ENCODE measurements at regions not wholly inside any gene's neighbourhood (a gene's known extent, or its start where the extent isn't known, plus 50 kb on each side); places are given as distances from the start of the nearest gene placed in this dataset.
"Not testable (repeated sequence)": the region's sequence is repeated elsewhere in the genome, so short reads cannot be mapped to it uniquely, and the experiment has no call there.

- no peak for DNase-seq
- TF ChIP-seq, protein P1, sequence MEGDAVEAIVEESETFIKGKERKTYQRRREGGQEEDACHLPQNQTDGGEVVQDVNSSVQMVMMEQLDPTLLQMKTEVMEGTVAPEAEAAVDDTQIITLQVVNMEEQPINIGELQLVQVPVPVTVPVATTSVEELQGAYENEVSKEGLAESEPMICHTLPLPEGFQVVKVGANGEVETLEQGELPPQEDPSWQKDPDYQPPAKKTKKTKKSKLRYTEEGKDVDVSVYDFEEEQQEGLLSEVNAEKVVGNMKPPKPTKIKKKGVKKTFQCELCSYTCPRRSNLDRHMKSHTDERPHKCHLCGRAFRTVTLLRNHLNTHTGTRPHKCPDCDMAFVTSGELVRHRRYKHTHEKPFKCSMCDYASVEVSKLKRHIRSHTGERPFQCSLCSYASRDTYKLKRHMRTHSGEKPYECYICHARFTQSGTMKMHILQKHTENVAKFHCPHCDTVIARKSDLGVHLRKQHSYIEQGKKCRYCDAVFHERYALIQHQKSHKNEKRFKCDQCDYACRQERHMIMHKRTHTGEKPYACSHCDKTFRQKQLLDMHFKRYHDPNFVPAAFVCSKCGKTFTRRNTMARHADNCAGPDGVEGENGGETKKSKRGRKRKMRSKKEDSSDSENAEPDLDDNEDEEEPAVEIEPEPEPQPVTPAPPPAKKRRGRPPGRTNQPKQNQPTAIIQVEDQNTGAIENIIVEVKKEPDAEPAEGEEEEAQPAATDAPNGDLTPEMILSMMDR (IDR thresholded peaks at IDR 0.05; ENCODE audit: low read depth, low read length, missing control alignments), result no peak
- Histone ChIP-seq H3K27ac (no peak overlapping the region), H3K4me3 (ENCODE audit: low read depth, low read length) (no peak overlapping the region), H3K27me3 (replicated peaks) (no peaks in the 10 kb centered on the region), H3K36me3 (replicated peaks) (no peaks in the 10 kb centered on the region)
- in situ Hi-C loops (cut with HindIII; ENCODE audit: low pct_ligation_motif_present, low sequenced_read_pairs), result no loop called here
Observed at GRCh38 chr6:68141190-68141589, 493.9 kb upstream of the ADGRB3 start.

DNA sequence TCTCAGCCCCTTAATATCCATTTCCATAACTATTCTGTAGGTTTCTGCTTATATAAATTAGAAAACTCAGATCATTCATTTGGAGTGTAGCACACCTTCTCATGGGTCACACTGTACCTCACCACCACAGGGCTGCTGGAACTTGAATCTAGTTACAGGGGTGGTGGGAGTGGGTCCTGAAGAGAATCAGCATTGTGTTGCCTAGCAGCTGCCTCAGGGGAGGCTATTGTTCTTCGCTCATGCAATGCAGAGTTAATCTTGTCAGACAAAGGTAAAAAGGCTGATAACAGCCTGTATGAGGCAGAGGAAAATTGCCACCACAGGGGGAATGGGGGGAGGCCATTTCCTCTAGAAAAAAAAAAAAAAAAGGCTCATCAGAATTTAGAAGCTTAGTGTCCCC lies 496.0 kb upstream of the ADGRB3 start:
- TF ChIP-seq, protein P1 (IDR thresholded peaks at IDR 0.05; ENCODE audit: low read depth, low read length, missing control alignments), result no peak
- Histone ChIP-seq H3K4me3 (ENCODE audit: low read depth, low read length) (no peak overlapping the region), H3K27ac (no peak overlapping the region), H3K36me3 (replicated peaks) (no peaks in the 10 kb centered on the region), H3K27me3 (replicated peaks) (no peaks in the 10 kb centered on the region)
- no peak for DNase-seq
- in situ Hi-C loops (cut with HindIII; ENCODE audit: low pct_ligation_motif_present, low sequenced_read_pairs), result no loop called here

DNA sequence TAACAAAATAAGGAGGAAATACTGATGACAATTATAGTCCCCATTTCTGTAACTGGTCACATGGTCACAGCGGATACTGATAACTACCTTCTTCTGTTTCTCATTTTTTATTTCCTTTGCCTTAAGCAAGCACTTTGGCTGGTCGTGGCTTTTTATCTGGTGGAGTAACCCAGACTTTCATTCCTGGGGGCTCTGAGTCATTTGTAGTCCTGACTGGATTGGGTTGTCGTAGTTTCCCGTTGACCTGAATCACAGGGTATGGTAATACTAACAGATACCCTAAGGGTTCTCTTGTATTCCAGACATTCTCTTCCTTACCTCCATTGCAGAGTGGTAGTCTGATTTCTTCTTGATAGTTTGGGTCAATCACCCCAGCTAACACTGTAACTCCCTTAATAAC lies 500.3 kb upstream of the ADGRB3 start:
- H3K36me3 ChIP-seq (replicated peaks), result no peaks in the 10 kb centered on the region
- in situ Hi-C loops (cut with HindIII; ENCODE audit: low pct_ligation_motif_present, low sequenced_read_pairs), result no loop called here

GRCh38 chr6:68128211-68128610 lies 506.9 kb upstream of the ADGRB3 start:
- Histone ChIP-seq H3K36me3 (replicated peaks) (no peaks in the 10 kb centered on the region), H3K4me3 (ENCODE audit: low read depth, low read length) (no peak overlapping the region), H3K27ac (no peak overlapping the region), H3K27me3 (replicated peaks) (no peaks in the 10 kb centered on the region)
- TF ChIP-seq, protein P1 (IDR thresholded peaks at IDR 0.05; ENCODE audit: low read depth, low read length, missing control alignments), result no peak
- no peak for DNase-seq
- in situ Hi-C loops (cut with HindIII; ENCODE audit: low pct_ligation_motif_present, low sequenced_read_pairs), result no loop called here

More for the DNA sequence above, 500.3 kb upstream of the ADGRB3 start:
- Histone ChIP-seq H3K4me3 (ENCODE audit: low read depth, low read length) (no peak overlapping the region), H3K27me3 (replicated peaks) (no peaks in the 10 kb centered on the region), H3K27ac (no peak overlapping the region)
- TF ChIP-seq, protein P1 (IDR thresholded peaks at IDR 0.05; ENCODE audit: low read depth, low read length, missing control alignments), result no peak
- DNase-seq, result peak; percentile 49

GRCh38 chr6:68127074-68127473 lies 508.0 kb upstream of the ADGRB3 start:
- TF ChIP-seq, protein P1 (IDR thresholded peaks at IDR 0.05; ENCODE audit: low read depth, low read length, missing control alignments), result no peak
- no peak for DNase-seq
- Histone ChIP-seq H3K4me3 (ENCODE audit: low read depth, low read length) (no peak overlapping the region), H3K36me3 (replicated peaks) (no peaks in the 10 kb centered on the region), H3K27me3 (replicated peaks) (no peaks in the 10 kb centered on the region), H3K27ac (no peak overlapping the region)
- in situ Hi-C loops (cut with HindIII; ENCODE audit: low pct_ligation_motif_present, low sequenced_read_pairs), result no loop called here

DNA sequence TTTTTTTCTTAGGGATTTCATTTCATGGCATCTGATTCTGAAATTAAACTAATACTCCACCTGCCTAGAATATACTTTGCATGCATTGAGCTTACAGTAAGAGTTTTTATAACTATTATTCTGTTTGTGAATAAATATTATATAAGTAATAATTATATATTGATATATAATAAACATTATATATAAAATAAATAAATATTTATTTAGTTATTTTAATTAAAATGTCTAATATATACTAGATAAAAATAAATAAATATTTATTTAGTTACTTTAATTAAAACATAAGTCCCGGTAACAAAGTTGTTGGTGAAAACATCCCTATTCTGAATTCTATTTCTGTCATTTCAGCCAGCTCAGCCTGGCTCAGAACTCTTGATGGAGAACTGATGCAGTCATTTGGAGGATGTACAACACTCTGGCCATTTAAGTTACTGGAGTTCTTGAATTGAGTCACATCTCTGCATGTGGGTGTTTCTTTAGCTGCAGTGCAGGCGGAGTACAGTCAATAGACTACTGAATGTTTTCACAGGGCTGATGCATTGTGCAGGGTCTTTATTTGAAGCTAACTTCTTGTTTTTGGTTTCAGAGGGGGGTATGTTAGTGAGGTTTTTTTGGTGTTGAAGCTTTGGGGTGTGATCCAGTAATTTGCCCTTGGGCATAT lies 508.9 kb upstream of the ADGRB3 start:
- no peak for DNase-seq
- in situ Hi-C loops (cut with HindIII; ENCODE audit: low pct_ligation_motif_present, low sequenced_read_pairs), result no loop called here
- Histone ChIP-seq H3K4me3 (ENCODE audit: low read depth, low read length) (no peak overlapping the region), H3K27ac (no peak overlapping the region), H3K27me3 (replicated peaks) (no peaks in the 10 kb centered on the region), H3K36me3 (replicated peaks) (no peaks in the 10 kb centered on the region)
- TF ChIP-seq, protein P1 (IDR thresholded peaks at IDR 0.05; ENCODE audit: low read depth, low read length, missing control alignments), result no peak

- H3K4me3 ChIP-seq (ENCODE audit: low read depth, low read length); DNase-seq; in situ Hi-C loops (cut with HindIII; ENCODE audit: low pct_ligation_motif_present, low sequenced_read_pairs): not testable (repeated sequence)
Observed at GRCh38 chr6:68122975-68123374, 512.1 kb upstream of the ADGRB3 start.

More at GRCh38 chr6:68122975-68123374, 512.1 kb upstream of the ADGRB3 start:
- H3K36me3 ChIP-seq (replicated peaks); H3K27ac ChIP-seq; H3K27me3 ChIP-seq (replicated peaks): not testable (repeated sequence)

Measured in brain microvascular endothelial cell (primary cell).